Cardiac septum (tissue), 1 donor: ENCODE measurements at regions not wholly inside any gene's neighbourhood (a gene's known extent, or its start where the extent isn't known, plus 50 kb on each side); places are given as distances from the start of the nearest gene placed in this dataset.
"Not testable (repeated sequence)": the region's sequence is repeated elsewhere in the genome, so short reads cannot be mapped to it uniquely, and the experiment has no call there.

ENCODE experiments used
- DNase-seq: peaks from one replicate; pipeline ENCODE4 v3.0.0-alpha.2; 2020; ENCODE audit warnings: low spot score
- intact Hi-C: fragments of 100-400 bp; cut with DNase I; formaldehyde crosslinking; loops from one replicate; pipeline ENCODE4 v1.14.0; 2022
- donor health status: DM: no; HTN: no; CAD: no.

GRCh38 chr1:102182603-102183260 lies 186.0 kb upstream of the OLFM3 start:
- DNase-seq = no peak
- intact Hi-C loops = no loop called here

- DNase-seq = no peak
- intact Hi-C loops = no loop called here
Observed at GRCh38 chr1:102181341-102181740, 184.6 kb upstream of the OLFM3 start.

GRCh38 chr1:102178480-102178879 lies 181.8 kb upstream of the OLFM3 start:
- no peak for DNase-seq
- intact Hi-C loops = no loop called here

GRCh38 chr1:102174259-102174863 lies 177.6 kb upstream of the OLFM3 start:
- intact Hi-C loops = no loop called here

GRCh38 chr1:102172200-102172599 lies 175.5 kb upstream of the OLFM3 start:
- no peak for DNase-seq
- intact Hi-C loops = no loop called here

More at GRCh38 chr1:102174259-102174863, 177.6 kb upstream of the OLFM3 start:
- no peak for DNase-seq

- DNase-seq = no peak
- intact Hi-C loops = no loop called here
Observed at GRCh38 chr1:102163799-102164198, 167.1 kb upstream of the OLFM3 start.

GRCh38 chr1:102151242-102151641 lies 154.5 kb upstream of the OLFM3 start:
- no peak for DNase-seq
- intact Hi-C loops = no loop called here

- DNase-seq = no peak
- intact Hi-C loops = no loop called here
Observed at GRCh38 chr1:102120910-102121309, 124.2 kb upstream of the OLFM3 start.

- intact Hi-C loops = no loop called here
- DNase-seq = no peak
Observed at GRCh38 chr1:102118150-102118549, 121.4 kb upstream of the OLFM3 start.

GRCh38 chr1:102110586-102110985 lies 113.9 kb upstream of the OLFM3 start:
- intact Hi-C loops = no loop called here
- no peak for DNase-seq

- DNase-seq, intact Hi-C loops: not testable (repeated sequence)
Observed at GRCh38 chr1:102109493-102109892, 112.8 kb upstream of the OLFM3 start.

- DNase-seq = no peak
- intact Hi-C loops = no loop called here
Observed at GRCh38 chr1:102107441-102107840, 110.7 kb upstream of the OLFM3 start.

- DNase-seq = no peak
- intact Hi-C loops = no loop called here
Observed at GRCh38 chr1:102105931-102106550, 109.3 kb upstream of the OLFM3 start.

GRCh38 chr1:102103646-102104045 lies 106.9 kb upstream of the OLFM3 start:
- DNase-seq = no peak
- intact Hi-C loops = no loop called here

- intact Hi-C loops = no loop called here
- DNase-seq = no peak
Observed at GRCh38 chr1:102102276-102102780, 105.6 kb upstream of the OLFM3 start.

- intact Hi-C loops = no loop called here
- DNase-seq = no peak
Observed at GRCh38 chr1:102100666-102101065, 103.9 kb upstream of the OLFM3 start.

GRCh38 chr1:102099916-102100315 lies 103.2 kb upstream of the OLFM3 start:
- intact Hi-C loops = no loop called here
- no peak for DNase-seq

GRCh38 chr1:102098536-102098935 lies 101.8 kb upstream of the OLFM3 start:
- DNase-seq = no peak
- intact Hi-C loops = no loop called here

- DNase-seq = no peak
- intact Hi-C loops = no loop called here
Observed at GRCh38 chr1:102098081-102098480, 101.4 kb upstream of the OLFM3 start.

- DNase-seq = no peak
- intact Hi-C loops = no loop called here
Observed at GRCh38 chr1:102097451-102097850, 100.7 kb upstream of the OLFM3 start.

- intact Hi-C loops = no loop called here
- DNase-seq = no peak
Observed at GRCh38 chr1:102096162-102096561, 99.4 kb upstream of the OLFM3 start.
